HG02970 (cell line): ENCODE measurements at regions not wholly inside any gene's neighbourhood (a gene's known extent, or its start where the extent isn't known, plus 50 kb on each side); places are given as distances from the start of the nearest gene placed in this dataset.
A peak's percentile ranks its signal among the peaks of the same experiment; 100 is the strongest.
"Not testable (repeated sequence)": the region's sequence is repeated elsewhere in the genome, so short reads cannot be mapped to it uniquely, and the experiment has no call there.

ENCODE experiments used
- ATAC-seq: cut with Tn5 transposase; IDR thresholded peaks from one replicate; pipeline ENCODE4 v1.9.1; 2021; ENCODE audit warnings: mild to moderate bottlenecking, moderate library complexity, moderate number of reproducible peaks; ENCODE audit not compliant: unreplicated experiment, low FRiP score

GRCh38 chr9:73327149-73327548 lies 175.5 kb downstream of the ANXA1 start:
- no peak for ATAC-seq

GRCh38 chr9:73337182-73337581 lies 185.5 kb downstream of the ANXA1 start:
- not testable (repeated sequence) for ATAC-seq

GRCh38 chr9:73344060-73344459 lies 192.4 kb downstream of the ANXA1 start:
- no peak for ATAC-seq

- no peak for ATAC-seq
Measured at GRCh38 chr9:73347123-73347522, 195.5 kb downstream of the ANXA1 start.

GRCh38 chr9:73347720-73348119 lies 196.1 kb downstream of the ANXA1 start:
- ATAC-seq: no peak

GRCh38 chr9:73348471-73348870 lies 196.8 kb downstream of the ANXA1 start:
- ATAC-seq: no peak

GRCh38 chr9:73349476-73349875 lies 197.8 kb downstream of the ANXA1 start:
- no peak for ATAC-seq

- no peak for ATAC-seq
Measured at GRCh38 chr9:73357607-73358006, 205.9 kb downstream of the ANXA1 start.

- no peak for ATAC-seq
Measured at GRCh38 chr9:73370053-73370452, 218.4 kb downstream of the ANXA1 start.

- no peak for ATAC-seq
Measured at GRCh38 chr9:73371801-73372200, 220.1 kb downstream of the ANXA1 start.

GRCh38 chr9:73380411-73380810 lies 228.7 kb downstream of the ANXA1 start:
- no peak for ATAC-seq

GRCh38 chr9:73402081-73403028 lies 250.7 kb downstream of the ANXA1 start:
- ATAC-seq: no peak

GRCh38 chr9:73411494-73411893 lies 259.8 kb downstream of the ANXA1 start:
- ATAC-seq: no peak

- no peak for ATAC-seq
Measured at GRCh38 chr9:73412874-73413273, 261.2 kb downstream of the ANXA1 start.

- no peak for ATAC-seq
Measured at GRCh38 chr9:73423891-73424290, 272.2 kb downstream of the ANXA1 start.

- no peak for ATAC-seq
Measured at GRCh38 chr9:73426269-73426668, 274.6 kb downstream of the ANXA1 start.

GRCh38 chr9:73434826-73435225 lies 283.2 kb downstream of the ANXA1 start:
- no peak for ATAC-seq

- ATAC-seq: peak; percentile 74
Measured at GRCh38 chr9:73437758-73438157, 286.1 kb downstream of the ANXA1 start.

GRCh38 chr9:73439839-73440238 lies 288.2 kb downstream of the ANXA1 start:
- ATAC-seq: not testable (repeated sequence)

GRCh38 chr9:73441223-73441622 lies 289.6 kb downstream of the ANXA1 start:
- no peak for ATAC-seq

GRCh38 chr9:73441890-73442818 lies 290.5 kb downstream of the ANXA1 start:
- ATAC-seq: no peak
